ENCODE measurements at regions not wholly inside any gene's neighbourhood (a gene's known extent, or its start where the extent isn't known, plus 50 kb on each side); places are given as distances from the start of the nearest gene placed in this dataset.

GRCh38 chr1:172887162-172887561, 163.6 kb downstream of the TNFSF18 start:
- no peak for DNase-seq (ENCODE audit: low read depth, low spot score)

- DNase-seq (ENCODE audit: low read depth, low spot score) = no peak
These were observed 157.4 kb downstream of the TNFSF18 start for GRCh38 chr1:172893146-172893841.

- no peak for DNase-seq (ENCODE audit: low read depth, low spot score)
These were observed 156.2 kb downstream of the TNFSF18 start for GRCh38 chr1:172894349-172895049.

DNA sequence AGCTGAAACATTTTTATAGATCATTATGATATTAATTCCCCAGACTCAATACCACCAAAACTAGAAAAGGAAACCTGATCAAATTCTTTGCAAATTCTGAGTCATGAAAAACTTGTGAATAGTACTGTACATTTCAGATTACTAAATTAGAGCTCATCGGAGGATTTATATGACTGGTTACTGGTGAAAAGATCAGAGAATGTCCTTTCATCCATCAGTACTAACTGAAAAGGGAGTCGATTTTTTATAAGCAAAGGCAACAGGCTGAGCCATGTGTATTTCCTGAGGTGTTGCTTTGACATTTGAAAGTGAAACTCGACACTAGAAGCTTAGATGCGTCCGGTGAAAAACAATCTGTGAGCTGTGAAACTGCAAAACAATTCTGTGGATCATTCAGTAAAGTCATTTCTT, 155.7 kb downstream of the TNFSF18 start:
- no peak for DNase-seq (ENCODE audit: low read depth, low spot score)

DNA sequence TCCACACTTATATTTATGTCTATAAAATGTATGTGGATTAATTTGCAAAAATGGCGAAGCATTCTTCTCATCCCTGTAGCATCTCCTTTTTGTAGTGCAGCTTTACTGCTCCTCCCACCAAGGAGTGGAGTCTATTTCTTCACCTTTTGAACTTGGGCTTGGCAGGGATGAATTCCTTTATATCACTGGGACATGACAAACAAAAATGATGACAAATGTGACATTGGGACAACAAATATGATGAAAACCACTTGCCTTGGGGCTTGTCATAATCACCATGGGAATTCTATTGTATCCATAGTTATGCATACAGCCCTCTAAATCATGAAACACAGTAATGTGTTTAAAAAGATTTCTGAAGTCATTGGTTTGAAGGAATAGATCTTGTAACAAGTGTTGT, 155.0 kb downstream of the TNFSF18 start:
- DNase-seq (ENCODE audit: low read depth, low spot score) = no peak

DNA sequence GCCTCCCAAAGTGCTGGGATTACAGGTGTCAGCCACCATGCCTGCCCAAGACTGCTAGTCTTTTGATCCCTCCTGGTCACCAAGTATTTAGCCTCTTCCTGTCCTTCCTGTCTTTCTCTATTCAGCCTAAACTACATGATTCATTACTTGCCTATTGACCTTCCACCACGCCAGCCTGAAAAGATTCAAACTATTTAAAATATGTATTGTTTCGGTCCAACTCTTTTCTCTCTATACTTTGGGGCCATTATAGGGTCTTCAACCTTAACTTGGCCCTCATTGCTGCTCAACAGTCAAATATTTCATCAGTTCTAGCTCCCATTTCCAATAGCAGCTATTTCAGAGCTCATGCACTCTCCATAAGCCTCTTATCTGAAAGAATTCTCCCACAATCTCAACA, 153.0 kb downstream of the TNFSF18 start:
- no peak for DNase-seq (ENCODE audit: low read depth, low spot score)

- no peak for DNase-seq (ENCODE audit: low read depth, low spot score)
These were observed 151.9 kb downstream of the TNFSF18 start for GRCh38 chr1:172898866-172899265.

DNA sequence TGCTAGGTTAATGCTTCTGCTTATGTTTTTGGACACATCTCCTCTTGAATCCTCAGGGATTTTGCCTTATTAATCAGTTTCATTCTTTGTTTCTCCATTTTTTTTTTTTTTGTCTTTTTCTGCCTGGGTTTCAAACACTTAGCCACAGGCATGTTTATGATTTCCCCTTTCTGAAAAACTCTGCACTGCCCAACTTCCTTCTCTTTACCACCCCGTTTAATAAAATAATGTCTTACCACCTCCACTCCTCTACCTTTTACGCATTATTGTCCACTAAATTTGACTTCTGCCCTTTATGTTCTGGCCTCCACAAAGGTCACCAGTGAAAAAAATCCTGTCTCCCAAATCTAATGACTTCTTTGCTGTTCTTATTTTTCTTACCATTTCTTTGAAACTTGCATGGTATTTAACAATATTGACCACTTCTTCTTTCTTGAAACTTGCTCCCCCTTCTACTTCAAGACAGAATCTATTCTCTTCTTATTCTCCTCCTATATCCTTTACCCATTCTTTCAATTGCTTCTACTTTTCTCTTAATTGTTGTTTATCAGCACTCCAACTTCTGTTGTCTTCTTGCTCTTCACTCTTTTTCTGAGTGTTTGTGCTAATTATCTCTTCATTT, 150.3 kb downstream of the TNFSF18 start:
- DNase-seq (ENCODE audit: low read depth, low spot score) = no peak

GRCh38 chr1:172902200-172902599, 148.5 kb downstream of the TNFSF18 start:
- no peak for DNase-seq (ENCODE audit: low read depth, low spot score)

DNA sequence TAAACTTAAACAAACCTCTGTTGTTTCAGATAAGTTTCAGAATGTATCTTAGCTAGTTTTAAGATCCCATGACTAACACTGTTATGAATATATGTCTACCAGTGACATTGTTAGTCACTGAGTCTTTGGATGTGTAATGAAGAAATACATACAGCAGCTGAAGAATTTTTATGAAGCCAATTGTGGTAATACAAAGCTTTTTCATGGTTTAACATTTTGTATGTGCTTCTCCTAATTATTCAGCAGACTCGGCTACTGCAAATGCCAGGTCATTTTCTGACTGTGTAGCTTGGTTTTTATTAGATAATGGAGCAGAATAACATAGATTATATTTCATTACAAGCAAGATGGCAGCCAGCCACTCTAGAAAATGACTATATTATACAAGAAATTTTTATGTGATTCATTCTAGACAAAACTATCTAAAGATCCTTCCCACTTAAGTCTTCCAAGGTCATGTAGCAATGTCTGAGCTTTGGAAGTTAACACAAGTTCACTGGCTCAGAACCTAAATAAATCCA, 147.8 kb downstream of the TNFSF18 start:
- DNase-seq (ENCODE audit: low read depth, low spot score) = no peak

GRCh38 chr1:172903581-172904220, 147.0 kb downstream of the TNFSF18 start:
- no peak for DNase-seq (ENCODE audit: low read depth, low spot score)

DNA sequence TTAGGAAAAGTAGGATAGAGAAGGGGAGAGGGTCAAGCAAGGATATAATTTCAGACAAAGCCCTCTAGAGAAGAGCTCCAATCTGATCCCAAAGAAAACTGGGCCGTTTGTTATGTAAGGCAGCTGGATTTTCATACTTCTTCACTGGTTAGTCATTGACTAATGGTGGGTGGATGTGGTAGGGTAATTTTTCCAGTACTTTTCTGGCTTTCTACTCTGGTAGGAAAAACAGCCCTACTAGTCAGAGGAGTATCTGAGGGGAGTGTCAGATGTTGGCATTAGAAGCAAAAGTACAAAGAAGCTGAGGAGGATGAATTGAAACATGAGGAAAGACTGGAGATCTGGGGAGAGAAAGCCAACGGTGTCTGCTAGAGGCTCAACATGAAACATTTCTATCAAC, 145.3 kb downstream of the TNFSF18 start:
- no peak for DNase-seq (ENCODE audit: low read depth, low spot score)

GRCh38 chr1:172906778-172907592, 143.8 kb downstream of the TNFSF18 start:
- DNase-seq (ENCODE audit: low read depth, low spot score) = no peak

- DNase-seq (ENCODE audit: low read depth, low spot score) = no peak
These were observed 142.9 kb downstream of the TNFSF18 start for GRCh38 chr1:172907834-172908326.

- no peak for DNase-seq (ENCODE audit: low read depth, low spot score)
These were observed 141.0 kb downstream of the TNFSF18 start for GRCh38 chr1:172909606-172910326.

GRCh38 chr1:172912765-172913260, 137.9 kb downstream of the TNFSF18 start:
- DNase-seq (ENCODE audit: low read depth, low spot score) = no peak

GRCh38 chr1:172914501-172915144, 136.1 kb downstream of the TNFSF18 start:
- DNase-seq (ENCODE audit: low read depth, low spot score) = no peak

- no peak for DNase-seq (ENCODE audit: low read depth, low spot score)
These were observed 135.5 kb downstream of the TNFSF18 start for GRCh38 chr1:172915271-172915670.

- no peak for DNase-seq (ENCODE audit: low read depth, low spot score)
These were observed 134.6 kb downstream of the TNFSF18 start for GRCh38 chr1:172916116-172916515.

- DNase-seq (ENCODE audit: low read depth, low spot score) = no peak
These were observed 132.8 kb downstream of the TNFSF18 start for GRCh38 chr1:172917972-172918371.
